ENCODE measurements at regions not wholly inside any gene's neighbourhood (a gene's known extent, or its start where the extent isn't known, plus 50 kb on each side); places are given as distances from the start of the nearest gene placed in this dataset.

GRCh38 chr14:29273513-29273912 lies 506.9 kb downstream of the FOXG1 start:
- BruUV-seq (replicated peaks), result no TSS peak
- no peaks in the 10 kb centered on the region for H3K9me3 ChIP-seq (replicated peaks; ENCODE audit: control insufficient read depth, insufficient read depth, low read depth, low read length)
- ChIA-PET POLR2A (no interaction called here), CTCF (ENCODE audit: low intra/inter-chr PET ratio) (no interaction called here)
- 0% methylated on average over 1 of the region's 1 CpG for WGBS (ENCODE audit: insufficient coverage, low coverage, missing lambda C conversion rate)
- no peak overlapping the region for H3K4me2 ChIP-seq (ENCODE audit: insufficient read depth, low read length)
- H3K4me1 ChIP-seq (replicated peaks in 1 of 2; ENCODE audit: control insufficient read depth in 2 of 2, insufficient read depth in 2 of 2, low read length in 2 of 2), result no peaks in the 10 kb centered on the region
- in situ Hi-C loops (cut with MboI) (no loop called here), intact Hi-C loops (cut with micrococcal nuclease) (no loop called here)
- H4K20me1 ChIP-seq (replicated peaks; ENCODE audit: control insufficient read depth, insufficient read depth, low read length), result no peaks in the 10 kb centered on the region
- no peak overlapping the region for H3K27ac ChIP-seq (ENCODE audit: extremely low read depth, low read depth, low read length)
- DNase-seq (ENCODE audit: extremely low read depth in 1 of 4, low spot score in 3 of 4), result no peak
- H2AFZ ChIP-seq (ENCODE audit: low read depth, low read length), result no peak overlapping the region
- no peaks in the 10 kb centered on the region for H3K27me3 ChIP-seq (ENCODE audit: control insufficient read depth in 2 of 2, insufficient read depth in 2 of 2, low read length in 2 of 2)
- H3K9ac ChIP-seq (ENCODE audit: insufficient read depth in 1 of 2, low read depth in 2 of 2, low read length in 2 of 2), result no peak overlapping the region
- H3K79me2 ChIP-seq (ENCODE audit: control insufficient read depth, insufficient read depth, low read length), result no peaks in the 10 kb centered on the region
- ATAC-seq, result no peak
- H3K36me3 ChIP-seq (ENCODE audit: control insufficient read depth, insufficient read depth, low read length), result no peaks in the 10 kb centered on the region
- H3K4me3 ChIP-seq, result no peak overlapping the region
- H3K9me1 ChIP-seq (ENCODE audit: control insufficient read depth, insufficient read depth, low read length), result no peaks in the 10 kb centered on the region
- FAIRE-seq, result no peak
- TF ChIP-seq RAD51 (IDR thresholded peaks at IDR 0.05; ENCODE audit: borderline replicate concordance, low read depth), result no peak
- TF ChIP-seq ZBTB8A (IDR thresholded peaks at IDR 0.05; ENCODE audit: partially characterized antibody), result no peak
- TF ChIP-seq SRSF3 (IDR thresholded peaks at IDR 0.05; ENCODE audit: insufficient read depth, low read length), result no peak
- no peak for TF ChIP-seq MLX (CRISPR knock-in tag; conservative IDR thresholded peaks at IDR 0.05)
- no peak for TF ChIP-seq HINFP (tag; conservative IDR thresholded peaks at IDR 0.05; ENCODE audit: low read depth)
- no peak for TF ChIP-seq ETV6 (IDR thresholded peaks at IDR 0.05; ENCODE audit: borderline replicate concordance in 1 of 2, low read depth in 2 of 2, low read length in 1 of 2)
- TF ChIP-seq ETV6 (CRISPR knock-in tag; IDR thresholded peaks at IDR 0.05; ENCODE audit: borderline replicate concordance), result no peak
- no peak for TF ChIP-seq TAF15 (IDR thresholded peaks at IDR 0.05; ENCODE audit: low read depth, low read length)
- TF ChIP-seq SOX6 (IDR thresholded peaks at IDR 0.05), result no peak
- TF ChIP-seq SRSF1 (IDR thresholded peaks at IDR 0.05; ENCODE audit: low read depth, low read length), result no peak
- no peak for TF ChIP-seq CHCHD3 (CRISPR knock-in tag; IDR thresholded peaks at IDR 0.05)
- TF ChIP-seq PCBP1 (IDR thresholded peaks at IDR 0.05; ENCODE audit: low read depth, low read length, poor library complexity, severe bottlenecking), result no peak
- no peak for TF ChIP-seq STAT5B (CRISPR knock-in tag; IDR thresholded peaks at IDR 0.05)
- no peak for TF ChIP-seq THRB (CRISPR knock-in tag; conservative IDR thresholded peaks at IDR 0.05)
- no peak for TF ChIP-seq OTX1 (CRISPR knock-in tag; IDR thresholded peaks at IDR 0.05)
